ENCODE measurements at regions not wholly inside any gene's neighbourhood (a gene's known extent, or its start where the extent isn't known, plus 50 kb on each side); places are given as distances from the start of the nearest gene placed in this dataset.

GRCh38 chrX:40852586-40852985, 117.2 kb upstream of the MED14 start:
- Mint-ChIP-seq H3K27me3 (no peaks in the 10 kb centered on the region), H3K4me3 (no peak overlapping the region), H3K9me3 (peaks cover 8% of the 10 kb centered on the region), H3K36me3 (ENCODE audit: low read depth) (no peaks in the 10 kb centered on the region), H3K27ac (no peak overlapping the region), H3K4me1 (no peaks in the 10 kb centered on the region)
- ChIA-PET CTCF (no interaction called here), POLR2A (no interaction called here)
- no peak for ATAC-seq (ENCODE audit: low read depth)
- intact Hi-C loops (cut with micrococcal nuclease) = no loop called here
- no peak for DNase-seq
- TF ChIP-seq, protein P1, sequence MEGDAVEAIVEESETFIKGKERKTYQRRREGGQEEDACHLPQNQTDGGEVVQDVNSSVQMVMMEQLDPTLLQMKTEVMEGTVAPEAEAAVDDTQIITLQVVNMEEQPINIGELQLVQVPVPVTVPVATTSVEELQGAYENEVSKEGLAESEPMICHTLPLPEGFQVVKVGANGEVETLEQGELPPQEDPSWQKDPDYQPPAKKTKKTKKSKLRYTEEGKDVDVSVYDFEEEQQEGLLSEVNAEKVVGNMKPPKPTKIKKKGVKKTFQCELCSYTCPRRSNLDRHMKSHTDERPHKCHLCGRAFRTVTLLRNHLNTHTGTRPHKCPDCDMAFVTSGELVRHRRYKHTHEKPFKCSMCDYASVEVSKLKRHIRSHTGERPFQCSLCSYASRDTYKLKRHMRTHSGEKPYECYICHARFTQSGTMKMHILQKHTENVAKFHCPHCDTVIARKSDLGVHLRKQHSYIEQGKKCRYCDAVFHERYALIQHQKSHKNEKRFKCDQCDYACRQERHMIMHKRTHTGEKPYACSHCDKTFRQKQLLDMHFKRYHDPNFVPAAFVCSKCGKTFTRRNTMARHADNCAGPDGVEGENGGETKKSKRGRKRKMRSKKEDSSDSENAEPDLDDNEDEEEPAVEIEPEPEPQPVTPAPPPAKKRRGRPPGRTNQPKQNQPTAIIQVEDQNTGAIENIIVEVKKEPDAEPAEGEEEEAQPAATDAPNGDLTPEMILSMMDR (IDR thresholded peaks at IDR 0.05) = no peak

DNA sequence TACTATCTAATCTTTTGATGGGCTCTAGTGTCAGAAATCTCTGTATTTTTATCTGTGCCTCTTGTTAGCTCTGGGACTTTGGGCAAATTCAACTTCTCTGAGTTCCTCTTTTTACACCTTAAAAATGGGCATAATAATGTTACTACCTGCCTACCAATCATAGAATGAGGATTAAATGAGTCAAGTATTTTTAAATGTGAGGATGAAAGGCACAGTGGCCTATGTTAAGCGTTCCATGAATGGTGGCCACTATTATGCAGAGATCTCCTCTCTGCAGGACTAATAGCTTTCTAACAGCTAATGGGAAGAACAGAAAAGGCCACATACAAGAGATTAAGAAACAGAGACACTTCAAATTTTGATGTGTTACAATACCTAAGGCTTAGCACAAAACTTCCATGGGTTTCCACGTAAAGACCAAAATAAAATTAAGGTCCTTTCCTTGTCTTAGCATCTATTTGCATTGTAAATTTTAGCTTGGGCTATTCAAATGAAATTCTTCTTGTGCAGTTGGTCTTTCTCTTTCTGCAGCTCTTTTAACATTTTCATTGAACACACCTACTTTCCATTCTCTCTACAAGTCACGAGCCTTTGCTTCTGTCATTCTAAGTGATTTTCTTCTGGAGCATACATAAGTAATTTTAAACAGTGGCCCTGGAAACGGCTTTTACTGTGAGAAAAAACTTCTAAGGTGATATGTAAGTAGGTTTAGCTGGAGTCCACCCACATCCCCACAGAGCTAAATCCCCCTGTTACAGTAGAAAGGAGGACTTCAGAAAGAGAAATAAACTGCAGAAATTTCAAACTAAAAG, 117.9 kb upstream of the MED14 start:
- no peak overlapping the region for H3K27ac Mint-ChIP-seq
- TF ChIP-seq, protein P1 (IDR thresholded peaks at IDR 0.05) = no peak
- no peak overlapping the region for H3K4me3 Mint-ChIP-seq
- H3K36me3 Mint-ChIP-seq (ENCODE audit: low read depth) = no peaks in the 10 kb centered on the region
- ChIA-PET POLR2A (no interaction called here), CTCF (no interaction called here)
- H3K27me3 Mint-ChIP-seq = no peaks in the 10 kb centered on the region
- intact Hi-C loops (cut with micrococcal nuclease) = no loop called here
- no peaks in the 10 kb centered on the region for H3K4me1 Mint-ChIP-seq
- peaks cover 8% of the 10 kb centered on the region for H3K9me3 Mint-ChIP-seq
- ATAC-seq (ENCODE audit: low read depth) (no peak), DNase-seq (no peak)

DNA sequence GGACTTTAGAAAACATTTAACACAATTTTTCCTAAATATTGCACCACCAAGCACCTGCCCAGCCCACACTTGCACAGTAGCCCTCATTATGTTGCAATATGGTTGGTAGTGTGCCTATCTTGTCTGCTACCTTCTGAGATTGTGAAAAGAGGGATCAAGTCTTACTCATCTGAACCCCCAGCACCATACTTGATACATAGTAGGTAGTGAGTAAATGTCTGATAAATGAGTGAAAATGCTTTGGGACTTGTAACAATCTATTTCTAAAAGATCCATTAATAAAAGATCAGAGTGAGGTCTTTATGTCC, 118.4 kb upstream of the MED14 start:
- CTCF ChIA-PET = no interaction called here
- DNase-seq (no peak), ATAC-seq (ENCODE audit: low read depth) (no peak)
- Mint-ChIP-seq H3K27ac (no peak overlapping the region), H3K27me3 (no peaks in the 10 kb centered on the region), H3K4me1 (no peaks in the 10 kb centered on the region), H3K4me3 (no peak overlapping the region), H3K36me3 (ENCODE audit: low read depth) (no peaks in the 10 kb centered on the region), H3K9me3 (peaks cover 8% of the 10 kb centered on the region)
- POLR2A ChIA-PET = no interaction called here
- intact Hi-C loops (cut with micrococcal nuclease) = no loop called here
- TF ChIP-seq, protein P1 (IDR thresholded peaks at IDR 0.05) = no peak

DNA sequence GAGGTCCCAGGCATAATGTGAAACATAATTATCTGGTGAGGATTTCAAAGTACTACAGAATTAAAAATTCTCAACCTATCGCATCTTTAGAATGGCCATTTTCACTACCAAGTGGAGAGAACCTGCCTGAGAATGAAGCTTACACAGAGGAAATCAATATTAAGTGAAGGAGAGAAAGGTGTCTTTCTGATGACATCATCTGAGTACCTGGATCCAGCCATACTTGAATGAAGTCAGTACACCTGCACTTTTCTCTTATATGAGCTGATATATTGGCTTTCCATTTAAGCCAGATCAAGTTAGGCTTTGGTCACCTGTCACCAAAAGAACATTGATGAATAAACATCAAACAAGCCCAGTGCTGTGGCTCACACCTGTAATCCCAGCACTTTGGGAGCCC, 118.9 kb upstream of the MED14 start:
- Mint-ChIP-seq H3K9me3 (peaks cover 7% of the 10 kb centered on the region), H3K27me3 (no peaks in the 10 kb centered on the region), H3K36me3 (ENCODE audit: low read depth) (no peaks in the 10 kb centered on the region), H3K4me1 (no peaks in the 10 kb centered on the region), H3K4me3 (no peak overlapping the region), H3K27ac (no peak overlapping the region)
- POLR2A ChIA-PET = no interaction called here
- DNase-seq (no peak), ATAC-seq (ENCODE audit: low read depth) (no peak)
- intact Hi-C loops (cut with micrococcal nuclease) = no loop called here
- TF ChIP-seq, protein P1 (IDR thresholded peaks at IDR 0.05) = no peak
- CTCF ChIA-PET = no interaction called here

GRCh38 chrX:40855411-40855810, 120.1 kb upstream of the MED14 start:
- no peak for DNase-seq
- Mint-ChIP-seq H3K36me3 (ENCODE audit: low read depth) (no peaks in the 10 kb centered on the region), H3K27ac (no peak overlapping the region), H3K9me3 (no peaks in the 10 kb centered on the region), H3K4me3 (no peak overlapping the region), H3K4me1 (no peaks in the 10 kb centered on the region), H3K27me3 (no peaks in the 10 kb centered on the region)
- intact Hi-C loops (cut with micrococcal nuclease) = no loop called here
- TF ChIP-seq, protein P1 (IDR thresholded peaks at IDR 0.05) = no peak
- ChIA-PET POLR2A (no interaction called here), CTCF (no interaction called here)
- ATAC-seq (ENCODE audit: low read depth) = no peak

Measured in activated B cell treated with CpG ODN at 0.5 μM for 24 hours (primary cell).